Lung (tissue), 11 donors: ENCODE measurements at regions not wholly inside any gene's neighbourhood (a gene's known extent, or its start where the extent isn't known, plus 50 kb on each side); places are given as distances from the start of the nearest gene placed in this dataset.

ENCODE experiments used
- ATAC-seq: fragments of 200-7000 bp; cut with Tn5 transposase; one replicate; pipeline ENCODE4 v1.9.1; 2020; ENCODE audit warnings: moderate number of reproducible peaks; ENCODE audit not compliant: insufficient read depth, low FRiP score
- DNase-seq, 3 donors: peaks; one replicate each; pipeline ENCODE4 v3.0.0-alpha.2; 2013 to 2017
- H3K27ac ChIP-seq, 2 donors: one replicate each; pipeline ENCODE4 v1.5.1; 2013; ENCODE audit warnings: mild to moderate bottlenecking in 2 of 2, moderate library complexity in 2 of 2, control low read depth in 1 of 2, inconsistent platforms in 1 of 2, low read depth in 1 of 2, low read length in 1 of 2
- H3K27me3 ChIP-seq, 3 donors: one replicate each; pipeline ENCODE4 v1.5.1; 2013; ENCODE audit warnings: low read length in 2 of 3; ENCODE audit not compliant: control insufficient read depth in 3 of 3, insufficient read depth in 3 of 3
- H3K36me3 ChIP-seq, 4 donors: one replicate each; pipeline ENCODE4 v1.5.1; 2013; ENCODE audit warnings: low read length in 4 of 4, mild to moderate bottlenecking in 1 of 4, moderate library complexity in 1 of 4; ENCODE audit not compliant: control insufficient read depth in 4 of 4, insufficient read depth in 4 of 4
- H3K4me1 ChIP-seq, 5 donors: one replicate each; pipeline ENCODE4 v1.5.1; 2013; ENCODE audit warnings: low read length in 5 of 5, mild to moderate bottlenecking in 2 of 5, moderate library complexity in 1 of 5; ENCODE audit not compliant: control insufficient read depth in 5 of 5, insufficient read depth in 5 of 5
- H3K4me3 ChIP-seq: one replicate; pipeline ENCODE4 v1.5.1; 2013; ENCODE audit warnings: mild to moderate bottlenecking, control low read depth, moderate library complexity
- H3K9ac ChIP-seq, 2 donors: one replicate each; pipeline ENCODE4 v1.5.1; 2013; ENCODE audit warnings: low read length in 2 of 2, control low read depth in 1 of 2; ENCODE audit not compliant: insufficient read depth in 1 of 2
- H3K9me3 ChIP-seq, 4 donors: one replicate each; pipeline ENCODE4 v1.5.1; 2013; ENCODE audit warnings: low read length in 3 of 4, mild to moderate bottlenecking in 1 of 4, moderate library complexity in 1 of 4; ENCODE audit not compliant: control insufficient read depth in 4 of 4, insufficient read depth in 3 of 4
- WGBS, 2 donors: extraction: QIAGEN DNeasy Blood & Tissue Kit; methylation state at CpG; one replicate each; pipeline ENCODE4 v1.1.7; 2013; 5-methylcytosine and 5-hydroxymethylcytosine counted together
- TF ChIP-seq, protein P1 (sequence below): IDR thresholded peaks from 2 replicates; pipeline ENCODE4 v1.5.1; 2012; ENCODE audit warnings: mild to moderate bottlenecking; ENCODE audit errors: control extremely low read depth, extremely low read depth
- donor health status: control.
- donor health status: control.
- donor health status: Bipolar disorder and iron deficiency.
- donor health status: healthy.
- donor health status: DM: yes; HTN: yes; CAD: no.

- Histone ChIP-seq H3K9ac (no peak overlapping the region), H3K27ac (no peak overlapping the region), H3K4me1 (peaks cover 0 to 8% (median 0%) of the 10 kb centered on the region in 5 donors), H3K9me3 (no peaks in the 10 kb centered on the region), H3K36me3 (no peaks in the 10 kb centered on the region), H3K4me3 (no peak overlapping the region), H3K27me3 (no peaks in the 10 kb centered on the region)
- DNase-seq (no peak), ATAC-seq (no peak)
- 22 to 54% methylated on average over 2 of the region's 2 CpGs for WGBS, 2 donors
- TF ChIP-seq, protein P1, sequence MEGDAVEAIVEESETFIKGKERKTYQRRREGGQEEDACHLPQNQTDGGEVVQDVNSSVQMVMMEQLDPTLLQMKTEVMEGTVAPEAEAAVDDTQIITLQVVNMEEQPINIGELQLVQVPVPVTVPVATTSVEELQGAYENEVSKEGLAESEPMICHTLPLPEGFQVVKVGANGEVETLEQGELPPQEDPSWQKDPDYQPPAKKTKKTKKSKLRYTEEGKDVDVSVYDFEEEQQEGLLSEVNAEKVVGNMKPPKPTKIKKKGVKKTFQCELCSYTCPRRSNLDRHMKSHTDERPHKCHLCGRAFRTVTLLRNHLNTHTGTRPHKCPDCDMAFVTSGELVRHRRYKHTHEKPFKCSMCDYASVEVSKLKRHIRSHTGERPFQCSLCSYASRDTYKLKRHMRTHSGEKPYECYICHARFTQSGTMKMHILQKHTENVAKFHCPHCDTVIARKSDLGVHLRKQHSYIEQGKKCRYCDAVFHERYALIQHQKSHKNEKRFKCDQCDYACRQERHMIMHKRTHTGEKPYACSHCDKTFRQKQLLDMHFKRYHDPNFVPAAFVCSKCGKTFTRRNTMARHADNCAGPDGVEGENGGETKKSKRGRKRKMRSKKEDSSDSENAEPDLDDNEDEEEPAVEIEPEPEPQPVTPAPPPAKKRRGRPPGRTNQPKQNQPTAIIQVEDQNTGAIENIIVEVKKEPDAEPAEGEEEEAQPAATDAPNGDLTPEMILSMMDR: no peak
These were observed 128.6 kb upstream of the ACTBL2 start for GRCh38 chr5:57611177-57611576.

- TF ChIP-seq, protein P1: no peak
These were observed 125.9 kb upstream of the ACTBL2 start for GRCh38 chr5:57608542-57608941.

GRCh38 chr5:57601996-57602395 lies 119.4 kb upstream of the ACTBL2 start:
- Histone ChIP-seq H3K36me3 (no peaks in the 10 kb centered on the region), H3K4me3 (no peak overlapping the region), H3K4me1 (no peaks in the 10 kb centered on the region), H3K9ac (no peak overlapping the region), H3K27me3 (no peaks in the 10 kb centered on the region), H3K27ac (no peak overlapping the region), H3K9me3 (peaks cover 0 to 4% (median 0%) of the 10 kb centered on the region in 4 donors)
- ATAC-seq: no peak
- no peak for DNase-seq
- 88 to 91% methylated on average over 4 of the region's 4 CpGs for WGBS, 2 donors
- TF ChIP-seq, protein P1: no peak

More at GRCh38 chr5:57608542-57608941, 125.9 kb upstream of the ACTBL2 start:
- H3K27me3 ChIP-seq: no peaks in the 10 kb centered on the region
- no peaks in the 10 kb centered on the region for H3K36me3 ChIP-seq
- DNase-seq (no peak), ATAC-seq (no peak)
- no peaks in the 10 kb centered on the region for H3K9me3 ChIP-seq
- H3K4me3 ChIP-seq: no peak overlapping the region
- H3K9ac ChIP-seq: no peak overlapping the region
- H3K27ac ChIP-seq: no peak overlapping the region
- peaks cover 0 to under 1% (median 0%) of the 10 kb centered on the region in 5 donors for H3K4me1 ChIP-seq

DNA sequence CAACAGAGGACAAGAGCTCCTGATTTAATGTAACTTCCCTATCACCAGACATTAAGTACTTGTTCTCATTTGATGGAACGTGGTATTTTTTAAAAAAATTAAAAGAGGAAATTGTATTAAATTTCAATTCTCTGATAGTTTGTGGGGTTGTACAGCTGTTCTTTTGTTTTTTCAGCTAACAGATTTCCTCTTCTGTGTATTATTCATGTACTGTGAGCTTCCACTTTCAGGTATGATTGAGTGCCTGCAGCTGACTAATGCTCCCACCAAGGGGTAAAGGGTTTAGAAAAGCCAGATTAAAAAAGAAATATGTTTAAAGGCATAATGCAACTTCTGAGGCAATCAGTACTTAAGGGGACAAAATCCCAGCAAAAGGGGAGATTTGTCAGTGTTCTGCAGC lies 117.7 kb upstream of the ACTBL2 start:
- no peak overlapping the region for H3K4me3 ChIP-seq
- H3K4me1 ChIP-seq: peaks cover 0 to 5% (median 0%) of the 10 kb centered on the region in 5 donors
- no peaks in the 10 kb centered on the region for H3K36me3 ChIP-seq
- H3K9me3 ChIP-seq: peaks cover 0 to 4% (median 0%) of the 10 kb centered on the region in 4 donors
- ATAC-seq (no peak), DNase-seq (no peak)
- 19 to 41% methylated on average over 1 of the region's 1 CpG for WGBS, 2 donors
- TF ChIP-seq, protein P1: no peak
- no peak overlapping the region for H3K27ac ChIP-seq
- no peak overlapping the region for H3K9ac ChIP-seq
- no peaks in the 10 kb centered on the region for H3K27me3 ChIP-seq
